NCI-H748 (cell line): ENCODE measurements at regions not wholly inside any gene's neighbourhood (a gene's known extent, or its start where the extent isn't known, plus 50 kb on each side); places are given as distances from the start of the nearest gene placed in this dataset.
"Not testable (repeated sequence)": the region's sequence is repeated elsewhere in the genome, so short reads cannot be mapped to it uniquely, and the experiment has no call there.

Experiments
- DNase-seq: peaks from one replicate; lab custom pipeline; 2025; ENCODE audit not compliant: unreplicated experiment; lab: John Stamatoyannopoulos, UW

DNA sequence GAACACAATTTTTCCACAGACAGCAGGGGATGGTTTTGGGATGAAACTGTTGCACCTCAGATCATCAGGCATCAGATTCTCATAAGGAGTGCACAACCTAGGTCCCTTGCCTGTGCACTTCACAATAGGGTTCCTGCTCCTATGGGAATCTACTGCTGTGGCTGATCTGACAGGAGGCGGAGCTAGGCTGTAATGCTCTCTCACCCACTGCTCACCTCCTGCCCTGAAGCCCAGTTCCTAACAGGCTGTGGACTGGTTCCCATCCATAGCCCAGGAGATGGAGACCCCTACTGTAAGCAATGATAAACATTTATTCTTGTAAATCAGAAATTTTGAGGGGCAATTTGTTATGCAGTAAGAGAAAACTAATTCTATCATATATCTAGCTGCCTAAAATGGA, 1234.7 kb downstream of the SLITRK1 start:
- DNase-seq, result no peak

DNA sequence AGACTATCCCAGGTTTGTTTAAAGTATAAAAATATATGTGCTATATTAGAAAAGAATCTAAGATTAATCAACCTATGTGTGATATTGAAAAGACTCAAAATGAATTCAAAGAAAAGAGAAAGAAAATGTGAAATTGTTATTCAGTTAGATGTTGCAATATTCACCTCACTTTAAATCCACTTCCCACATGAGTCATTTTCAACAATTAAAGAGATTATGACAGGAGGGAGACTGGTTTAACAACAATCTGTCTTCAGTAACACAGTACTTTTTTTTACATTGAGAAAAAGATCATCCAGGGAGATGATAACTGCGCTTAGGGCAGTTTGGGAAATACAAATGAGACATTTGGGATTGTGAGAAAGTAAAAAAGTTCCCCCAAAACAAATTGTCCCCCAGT, 1246.2 kb downstream of the SLITRK1 start:
- no peak for DNase-seq

DNA sequence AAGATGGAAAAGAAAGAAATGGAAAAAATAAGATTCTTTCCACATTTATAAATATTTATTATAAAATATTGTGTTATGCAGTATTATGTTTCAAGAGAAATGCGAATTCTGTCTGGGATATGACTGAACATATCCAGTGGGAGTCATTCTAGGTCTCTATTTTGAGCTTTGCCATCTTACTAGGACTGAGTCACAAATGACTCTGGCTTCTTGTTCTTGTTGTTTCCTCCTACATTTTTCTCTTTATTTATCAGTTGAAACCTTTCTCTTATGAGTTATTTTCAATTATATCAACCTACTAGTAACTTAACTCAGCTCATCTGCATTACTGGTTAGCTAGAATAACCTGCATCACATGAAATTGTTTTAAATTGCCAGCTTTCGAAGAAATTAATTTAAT, 1247.3 kb downstream of the SLITRK1 start:
- DNase-seq, result no peak

DNA sequence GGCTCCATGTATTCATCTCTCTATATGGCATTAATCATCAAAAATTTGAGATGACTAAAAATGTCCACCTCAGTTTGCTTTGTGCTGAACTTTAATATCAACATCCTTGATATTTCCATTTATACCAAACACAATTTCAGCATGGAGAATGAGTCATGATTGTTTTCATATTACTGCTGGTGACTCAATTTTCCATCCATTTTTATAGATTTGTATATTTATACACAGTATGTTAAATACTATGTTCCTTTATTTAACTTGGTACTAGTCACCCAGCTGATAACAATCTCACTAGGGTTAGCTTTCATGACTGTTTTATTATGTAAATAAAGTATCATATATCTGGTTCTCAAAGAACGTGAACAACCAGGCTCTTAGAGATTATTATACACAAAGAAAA, 1255.1 kb downstream of the SLITRK1 start:
- peak; percentile 65 for DNase-seq

DNA sequence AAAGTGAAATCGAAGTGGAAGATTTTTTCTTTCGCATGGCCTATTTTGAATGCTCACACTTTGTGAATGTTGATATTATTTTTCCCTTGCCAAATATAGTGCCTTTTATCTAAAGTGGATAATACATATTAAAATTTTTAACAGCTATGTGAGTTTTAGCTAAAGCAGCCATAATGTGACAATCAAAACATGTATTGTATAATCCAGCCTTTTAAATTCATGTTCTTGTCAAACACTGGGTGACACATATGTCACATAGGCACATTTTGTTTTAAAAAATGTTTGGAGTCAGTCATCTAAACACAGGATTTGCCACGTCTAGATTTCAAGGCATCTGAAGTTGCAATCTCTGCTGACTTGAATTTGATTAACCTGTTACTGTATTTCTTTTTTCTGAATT, 1256.6 kb downstream of the SLITRK1 start:
- no peak for DNase-seq

DNA sequence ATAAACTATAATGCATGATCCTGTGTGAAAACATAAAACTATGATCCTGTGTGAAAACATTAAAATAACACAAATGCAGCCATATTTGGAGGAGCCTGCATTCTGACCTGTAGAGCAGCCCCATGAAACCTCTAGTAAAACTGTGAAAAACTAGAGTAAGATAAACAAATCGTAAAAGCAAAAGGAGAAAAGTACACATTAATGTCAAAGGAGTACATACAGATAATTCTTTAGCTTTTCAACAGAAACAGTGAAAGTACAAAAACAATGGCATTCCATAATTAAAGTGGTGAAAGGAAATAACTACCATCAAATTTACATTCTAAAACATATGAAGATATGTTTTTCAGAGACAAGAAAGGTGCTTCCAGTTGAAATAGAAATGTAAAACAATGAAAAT, 1267.2 kb downstream of the SLITRK1 start:
- DNase-seq, result no peak

DNA sequence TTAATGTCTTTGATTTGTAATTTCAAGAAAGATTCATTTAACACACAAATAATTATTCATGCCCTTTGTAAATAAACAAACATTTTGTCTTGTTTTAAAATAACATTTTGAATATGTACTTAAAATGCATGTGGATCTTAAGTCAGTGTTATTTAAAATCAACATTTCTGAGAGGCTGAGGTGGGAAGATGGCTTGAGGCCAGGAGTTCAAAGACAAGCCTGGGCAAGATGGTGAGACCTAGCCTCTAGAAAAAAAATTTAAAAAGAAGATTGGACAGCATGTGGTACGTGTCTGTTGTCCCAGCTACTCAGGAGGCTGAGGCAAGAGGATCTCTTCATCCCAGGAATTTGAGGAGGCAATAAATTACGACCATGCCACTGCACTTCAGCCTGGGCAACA, 1268.2 kb downstream of the SLITRK1 start:
- DNase-seq, result no peak

DNA sequence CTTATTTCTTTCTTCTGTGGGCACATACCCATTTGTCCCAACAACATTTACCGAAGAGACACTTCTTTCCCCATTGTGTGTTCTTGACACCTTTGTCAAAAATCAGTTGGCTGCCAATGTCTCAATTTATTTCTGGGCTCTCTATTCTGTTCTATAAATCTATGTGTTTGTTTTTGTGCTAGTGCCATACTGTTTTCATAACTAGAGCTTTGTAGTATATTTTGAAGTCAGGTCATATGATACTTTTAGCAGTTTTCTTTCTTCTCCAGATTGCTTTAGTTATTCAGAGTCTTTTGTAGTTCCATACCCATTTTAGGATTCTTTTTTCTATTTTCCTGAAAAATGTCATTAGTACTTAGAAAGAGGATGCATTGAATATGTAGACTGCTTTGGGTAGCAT, 1276.3 kb downstream of the SLITRK1 start:
- DNase-seq, result no peak

DNA sequence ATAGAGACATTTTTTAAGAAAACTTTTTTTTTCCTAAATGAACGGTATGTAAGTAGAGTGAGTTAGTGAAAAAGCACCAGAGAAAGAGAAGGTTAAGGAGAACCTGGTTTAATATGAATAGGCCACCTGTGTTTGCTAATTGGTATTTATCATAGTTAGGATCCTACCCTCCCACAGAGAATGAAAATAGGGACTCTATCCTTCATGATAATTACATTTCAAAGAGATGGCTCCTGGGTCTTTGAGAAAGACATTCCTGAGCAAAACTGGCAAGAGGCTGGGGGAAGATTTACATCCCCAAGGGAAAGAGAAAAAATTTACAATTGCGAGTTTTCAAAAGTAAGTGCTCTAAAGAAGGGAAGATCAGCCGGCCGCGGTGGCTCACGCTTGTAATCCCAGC, 1284.5 kb downstream of the SLITRK1 start:
- peak; percentile 10 for DNase-seq

DNA sequence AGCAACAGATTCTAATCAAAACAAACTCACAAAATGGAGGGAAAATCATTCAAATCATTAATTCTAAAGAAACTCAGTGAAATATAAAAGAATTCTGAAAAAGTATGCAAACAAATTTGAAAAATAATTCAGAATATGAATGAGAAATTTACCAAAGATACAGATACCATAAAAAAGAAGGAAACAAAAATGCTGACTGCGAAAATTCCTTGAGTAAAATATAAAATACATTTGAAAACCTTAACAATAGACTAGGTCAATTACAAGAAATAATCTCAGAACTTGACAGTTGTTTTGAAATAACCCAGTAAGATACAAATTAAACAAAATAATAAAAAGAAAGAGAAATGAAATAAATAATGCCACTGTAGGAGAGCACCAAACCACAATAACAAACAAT, 1289.0 kb downstream of the SLITRK1 start:
- no peak for DNase-seq

DNA sequence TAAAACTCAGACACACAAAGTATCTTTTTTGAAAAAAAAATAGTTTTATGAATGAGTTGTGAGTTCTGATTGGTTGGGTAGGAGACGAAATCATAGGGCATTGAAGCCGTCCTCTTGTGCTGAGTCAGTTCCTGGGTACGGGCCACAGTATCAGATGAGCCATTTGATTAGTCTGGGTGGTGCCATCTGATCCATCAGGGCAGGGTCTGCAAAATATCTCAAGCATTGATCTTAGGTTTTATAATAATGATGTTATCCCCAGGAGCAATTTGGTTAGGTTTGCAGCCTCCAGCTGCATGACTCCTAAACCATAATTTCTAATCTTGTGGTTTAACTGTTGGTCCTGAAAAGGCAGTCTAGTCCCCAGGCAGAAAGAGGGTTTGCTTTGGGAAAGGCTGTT, 1310.6 kb downstream of the SLITRK1 start:
- DNase-seq, result no peak

DNA sequence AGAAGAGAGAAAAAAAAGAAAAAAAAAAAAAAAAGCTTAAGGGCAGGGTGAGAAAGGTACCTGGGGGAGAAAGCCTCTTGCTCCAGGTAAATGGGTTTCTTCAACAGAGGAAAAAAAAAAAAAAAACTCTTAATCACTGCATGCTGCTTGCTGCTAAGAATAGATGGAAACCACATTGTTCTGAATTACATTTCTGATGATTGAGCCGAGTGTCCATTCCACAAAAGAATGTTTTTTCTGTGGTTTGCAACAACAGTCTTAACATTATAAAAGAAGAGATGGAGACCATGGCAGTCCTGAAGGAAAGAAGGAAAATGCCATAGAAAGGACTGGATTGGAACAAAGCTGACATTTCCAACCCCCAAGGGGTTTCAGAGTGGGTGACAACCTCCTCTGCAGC, 1312.7 kb downstream of the SLITRK1 start:
- no peak for DNase-seq

DNA sequence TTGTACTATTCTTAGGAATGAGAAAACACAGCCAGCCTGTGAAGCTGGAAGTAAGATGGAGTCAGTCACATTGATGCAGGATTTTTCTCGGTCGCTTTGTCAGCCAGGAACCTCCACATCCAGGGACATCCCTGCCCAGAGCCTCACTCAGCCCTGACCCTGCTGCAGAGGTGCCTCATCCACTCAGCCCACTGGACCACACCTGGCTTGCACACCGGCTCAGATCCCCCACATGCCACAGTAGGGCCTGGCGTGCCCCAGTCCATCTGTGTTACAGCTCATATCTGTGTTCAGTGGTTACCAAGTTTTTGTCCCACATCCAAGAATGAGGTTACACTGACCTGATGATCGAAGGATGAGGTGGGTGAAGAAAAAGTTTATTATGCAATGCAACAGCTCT, 1315.4 kb downstream of the SLITRK1 start:
- no peak for DNase-seq

DNA sequence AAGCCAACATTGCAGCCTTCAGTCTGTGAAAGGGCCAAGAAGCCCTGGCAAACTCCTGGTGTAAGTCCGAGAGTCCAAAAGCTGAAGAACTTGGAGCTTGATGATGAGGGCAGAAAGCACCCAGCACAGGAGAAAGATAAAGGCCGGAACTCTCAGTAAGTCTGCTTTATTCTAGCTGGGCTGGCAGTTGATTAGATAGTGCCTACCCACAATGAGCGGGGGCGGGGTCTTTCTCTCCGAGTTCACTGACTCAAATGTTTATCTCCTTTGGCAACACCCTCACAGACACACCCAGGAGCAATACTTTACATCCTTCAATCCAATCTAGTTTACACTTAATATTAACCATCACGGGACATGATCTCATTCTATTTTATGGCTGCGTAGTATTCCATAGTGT, 1317.1 kb downstream of the SLITRK1 start:
- no peak for DNase-seq

DNA sequence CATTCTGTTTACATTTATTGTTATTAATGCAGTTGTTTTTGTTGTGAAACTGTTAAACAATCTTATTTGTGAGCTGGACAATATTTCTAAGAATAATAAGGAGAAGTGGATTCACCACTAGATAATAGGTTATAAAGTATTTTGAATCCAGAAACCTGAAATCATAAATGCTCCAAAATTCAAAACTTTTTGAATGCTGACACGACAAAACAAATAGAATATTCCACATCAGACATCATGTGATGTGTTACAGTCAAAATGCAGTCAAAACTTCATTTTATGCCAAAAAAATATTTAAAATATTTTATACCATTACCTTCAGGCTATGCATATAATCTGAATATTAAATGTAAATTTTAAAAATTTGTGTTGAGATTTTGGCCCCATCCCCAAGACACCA, 1321.4 kb downstream of the SLITRK1 start:
- DNase-seq, result no peak

DNA sequence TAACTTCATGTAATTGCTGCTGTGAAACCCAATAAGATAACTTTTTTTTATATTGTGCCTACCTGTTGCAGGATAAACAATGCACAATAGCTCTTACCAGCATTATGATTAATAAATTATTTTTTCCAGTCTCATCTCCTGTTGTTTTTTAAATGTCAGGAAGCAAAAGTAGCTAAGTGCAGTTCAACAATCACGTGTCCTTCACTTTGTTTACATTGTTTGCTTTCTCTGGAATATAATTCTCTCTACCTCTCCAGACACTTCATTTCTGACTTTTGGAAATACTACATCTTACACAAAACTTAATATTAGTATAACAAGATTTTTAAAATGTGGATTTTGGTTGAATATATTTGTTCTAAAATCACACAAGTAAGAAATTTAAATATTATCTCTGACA, 1359.4 kb downstream of the SLITRK1 start:
- no peak for DNase-seq

DNA sequence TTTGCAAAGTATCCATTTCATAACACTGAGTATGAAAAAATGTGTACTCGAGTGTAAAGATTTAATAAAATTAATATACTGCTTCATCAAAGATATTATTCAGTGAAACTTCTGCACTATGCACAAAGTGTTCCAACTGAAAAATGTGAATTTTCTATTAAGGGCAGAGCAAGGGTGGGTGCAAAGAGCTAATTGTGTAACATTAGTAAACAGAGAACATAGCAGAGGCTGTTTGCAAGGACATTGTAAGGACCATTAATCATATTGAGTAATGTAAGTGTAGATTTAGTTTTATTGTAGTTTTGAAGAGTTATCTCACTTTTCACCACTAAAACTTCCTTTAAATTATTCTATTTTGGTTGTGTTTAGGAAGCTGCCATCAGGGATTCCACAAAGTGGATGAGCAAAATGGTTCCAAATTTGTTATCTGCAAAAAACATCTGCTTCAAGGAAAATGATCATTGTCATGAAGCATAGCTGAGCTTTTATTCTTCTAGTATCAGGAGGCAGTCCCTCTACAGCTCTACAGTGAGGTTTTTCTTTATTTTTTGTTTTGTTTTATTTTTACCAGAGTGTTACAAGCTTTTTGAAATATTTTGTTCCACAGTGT, 1375.4 kb downstream of the SLITRK1 start:
- DNase-seq, result no peak

DNA sequence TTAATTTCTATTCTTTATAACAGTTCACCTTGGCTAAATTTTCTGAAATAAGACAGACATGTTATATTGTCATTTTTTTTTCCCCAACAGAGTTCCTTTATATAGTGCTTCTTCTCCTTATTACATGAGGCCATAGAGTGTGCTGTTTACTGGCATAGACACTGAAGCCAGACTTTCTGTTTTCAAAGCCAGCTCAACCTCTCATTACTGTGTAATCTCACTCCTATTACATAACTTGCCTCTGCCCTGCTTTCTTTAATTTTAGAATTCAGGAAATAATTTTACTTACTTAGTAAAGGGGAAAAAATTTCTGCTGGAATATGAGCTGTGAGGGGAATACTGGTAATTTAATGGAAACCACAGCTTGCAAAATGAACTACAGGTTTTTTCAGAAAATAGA, 1380.4 kb downstream of the SLITRK1 start:
- no peak for DNase-seq

DNA sequence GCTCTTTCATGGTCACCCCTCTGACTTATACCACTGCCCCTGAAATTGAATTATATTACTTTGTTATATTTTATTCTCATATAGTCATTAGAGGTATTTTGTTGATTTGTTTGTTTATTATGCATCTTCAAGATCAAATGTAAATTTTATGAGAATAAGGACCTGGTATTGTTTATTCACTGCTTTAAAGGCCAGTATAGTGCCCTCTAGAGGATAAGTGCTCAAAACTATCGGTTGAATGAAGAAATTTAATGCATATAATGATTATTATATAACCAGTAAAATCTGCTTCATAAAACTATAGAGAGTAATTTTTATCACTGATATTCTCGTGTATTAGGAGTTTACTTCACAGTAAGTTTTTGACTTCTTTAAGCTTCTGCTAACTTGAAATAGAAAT, 1401.9 kb downstream of the SLITRK1 start:
- no peak for DNase-seq

DNA sequence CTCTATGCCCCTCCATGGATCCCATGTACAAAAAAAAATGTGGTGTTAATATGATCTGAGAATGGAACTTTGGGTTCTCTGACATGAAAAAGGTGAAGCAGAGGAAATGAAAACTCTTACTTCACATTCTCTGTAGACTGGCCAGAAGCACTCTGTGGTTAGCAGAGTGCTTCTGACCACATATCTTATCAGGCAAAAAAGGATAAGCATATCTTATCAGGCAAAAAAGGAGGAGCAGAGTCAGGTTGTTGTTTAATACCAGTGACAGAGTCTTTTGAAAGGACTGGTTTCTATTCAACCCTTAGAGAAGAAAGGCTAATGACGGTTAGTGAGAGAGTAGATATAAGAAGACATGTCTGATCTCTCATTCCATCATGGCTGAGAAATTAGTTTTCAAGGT, 1404.8 kb downstream of the SLITRK1 start:
- DNase-seq, result no peak

DNA sequence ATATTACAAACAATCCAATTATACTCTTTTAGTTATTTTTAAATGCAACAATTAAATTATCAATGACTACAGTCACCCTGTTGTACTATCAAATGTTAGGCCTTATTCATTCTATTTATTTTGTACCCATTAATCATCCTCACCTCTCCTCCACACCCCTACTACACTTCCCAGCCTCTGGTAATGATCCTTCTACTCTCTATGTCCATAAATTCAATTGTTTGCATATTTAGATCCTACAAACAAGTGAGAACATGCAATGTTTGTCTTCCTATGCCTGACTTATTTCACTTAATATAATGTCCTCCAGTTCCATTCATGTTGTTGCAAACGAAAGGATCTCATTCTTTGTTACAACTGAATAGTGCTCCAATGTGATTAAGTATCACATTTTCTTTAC, 1414.6 kb downstream of the SLITRK1 start:
- no peak for DNase-seq

DNA sequence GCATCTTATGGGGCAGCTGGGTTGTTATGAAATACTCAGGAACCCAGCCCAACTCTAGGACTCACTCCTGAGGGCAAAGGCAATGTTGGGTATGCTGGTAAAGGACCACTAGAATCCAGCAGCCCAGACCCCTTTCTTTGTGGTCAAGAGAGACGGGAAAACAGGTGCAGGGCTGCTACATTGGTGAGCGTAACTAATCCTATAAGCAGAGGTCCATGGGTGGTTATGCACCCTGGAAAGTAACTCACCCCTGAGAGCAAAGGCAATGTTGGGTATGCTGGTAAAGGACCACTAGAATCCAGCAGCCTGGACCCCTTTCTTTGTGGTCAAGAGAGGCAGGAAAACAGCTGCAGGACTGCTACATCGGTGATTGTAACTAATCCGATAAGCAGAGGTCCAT, 1422.7 kb downstream of the SLITRK1 start:
- DNase-seq, result not testable (repeated sequence)

DNA sequence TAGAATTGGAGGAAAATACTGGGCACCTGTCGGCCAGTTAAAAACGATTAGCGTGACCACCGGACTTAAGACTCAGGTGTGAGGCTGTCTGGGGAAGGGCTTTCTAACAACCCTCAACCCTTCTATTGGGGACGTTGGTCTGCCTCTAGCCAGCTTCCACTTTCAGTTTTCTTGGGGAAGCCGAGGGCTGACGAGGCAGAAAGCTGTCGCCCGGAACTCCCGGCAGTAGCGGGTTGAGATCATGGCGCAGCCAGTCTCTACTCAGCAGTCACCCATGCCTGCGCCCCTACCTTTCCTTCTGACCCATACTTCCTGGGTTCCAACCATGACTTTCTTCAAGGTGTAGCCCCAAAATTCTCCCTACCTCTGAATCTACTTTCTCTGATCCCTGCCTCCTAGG, 1424.1 kb downstream of the SLITRK1 start:
- no peak for DNase-seq

DNA sequence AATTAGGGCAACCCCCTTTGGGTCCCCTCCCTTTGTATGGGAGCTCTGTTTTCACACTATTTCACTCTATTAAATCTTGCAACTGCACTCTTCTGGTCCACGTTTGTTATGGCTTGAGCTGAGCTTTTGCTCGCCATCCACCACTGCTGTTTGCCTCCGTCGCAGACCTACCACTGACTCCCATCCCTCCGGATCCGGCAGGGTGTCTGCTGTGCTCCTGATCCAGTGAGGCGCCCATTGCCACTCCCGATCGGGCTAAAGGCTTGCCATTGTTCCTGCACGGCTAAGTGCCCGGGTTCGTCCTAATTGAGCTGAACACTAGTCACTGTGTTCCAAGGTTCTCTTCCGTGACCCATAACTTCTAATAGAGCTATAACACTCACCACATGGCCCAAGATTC, 1424.7 kb downstream of the SLITRK1 start:
- DNase-seq, result not testable (repeated sequence)
